HG03280 (cell line): ENCODE measurements at regions not wholly inside any gene's neighbourhood (a gene's known extent, or its start where the extent isn't known, plus 50 kb on each side); places are given as distances from the start of the nearest gene placed in this dataset.

Experiments used
- ATAC-seq: cut with Tn5 transposase; IDR thresholded peaks from one replicate; pipeline ENCODE4 v1.9.1; 2021; ENCODE audit warnings: mild to moderate bottlenecking, moderate library complexity; ENCODE audit not compliant: unreplicated experiment

- ATAC-seq = no peak
Observed at GRCh38 chr20:56797023-56797422, 167.9 kb downstream of the TFAP2C start.

GRCh38 chr20:56798634-56799033 lies 169.5 kb downstream of the TFAP2C start:
- no peak for ATAC-seq

GRCh38 chr20:56799187-56799586 lies 170.1 kb downstream of the TFAP2C start:
- no peak for ATAC-seq

DNA sequence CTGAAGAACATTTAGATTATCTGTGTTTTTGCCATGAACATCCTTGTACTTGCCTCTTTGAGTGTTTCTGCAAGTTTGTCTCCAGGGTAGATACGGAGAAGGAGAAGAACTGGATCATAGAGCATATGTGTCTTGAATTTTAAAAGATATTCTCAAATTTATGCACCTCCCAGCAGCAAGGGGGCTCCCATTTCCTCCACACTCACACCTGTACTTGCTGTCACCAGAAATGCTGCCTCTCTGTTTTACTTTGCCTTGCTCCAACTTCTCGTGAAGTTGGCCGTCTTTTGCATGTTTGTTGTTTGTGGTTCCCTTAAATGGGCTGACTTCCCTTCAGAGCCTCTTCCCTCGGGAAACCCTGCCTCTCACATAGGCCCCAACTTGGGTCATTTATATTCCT lies 171.0 kb downstream of the TFAP2C start:
- no peak for ATAC-seq

DNA sequence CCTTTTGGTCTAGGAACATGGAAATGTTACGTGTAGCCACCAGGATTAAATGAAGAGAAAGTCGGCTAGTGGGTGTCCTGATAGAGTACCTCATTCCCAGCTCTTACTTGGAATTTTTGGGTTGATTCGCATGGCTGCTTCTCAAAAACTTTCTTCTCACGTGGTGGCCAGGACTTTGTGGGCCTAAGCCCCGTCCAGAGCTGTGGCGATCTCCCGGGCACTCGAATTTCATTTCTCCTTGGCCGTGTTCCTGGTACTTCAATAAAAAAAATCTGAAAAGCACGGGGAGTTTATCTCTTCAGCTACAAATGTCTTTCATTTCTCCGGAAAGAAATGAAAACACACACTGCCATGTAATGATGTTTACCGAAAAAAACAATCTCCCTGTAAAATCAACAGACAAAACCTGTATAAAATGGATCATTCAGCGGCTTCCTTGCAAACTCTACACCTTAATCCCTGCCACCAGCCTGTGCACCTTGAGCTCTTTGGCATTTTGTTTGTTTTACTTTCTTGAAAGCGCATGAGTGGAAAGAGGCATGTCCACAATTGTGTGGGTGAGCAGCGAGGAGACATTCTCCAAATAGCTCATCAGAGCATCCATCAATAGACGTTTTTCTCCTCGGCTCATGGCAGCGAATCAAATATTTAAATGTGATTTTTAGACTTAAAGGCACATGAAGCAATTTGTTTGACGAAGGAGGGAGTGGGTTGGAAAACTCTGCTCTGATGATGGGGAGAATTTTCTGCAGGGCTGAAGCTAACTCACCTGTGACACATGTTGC lies 173.1 kb downstream of the TFAP2C start:
- no peak for ATAC-seq

- ATAC-seq = no peak
Observed at GRCh38 chr20:56802805-56803204, 173.7 kb downstream of the TFAP2C start.

- no peak for ATAC-seq
Observed at GRCh38 chr20:56805313-56805712, 176.2 kb downstream of the TFAP2C start.

GRCh38 chr20:56805966-56806365 lies 176.9 kb downstream of the TFAP2C start:
- ATAC-seq = no peak

- ATAC-seq = no peak
Observed at GRCh38 chr20:56806952-56807517, 177.9 kb downstream of the TFAP2C start.

DNA sequence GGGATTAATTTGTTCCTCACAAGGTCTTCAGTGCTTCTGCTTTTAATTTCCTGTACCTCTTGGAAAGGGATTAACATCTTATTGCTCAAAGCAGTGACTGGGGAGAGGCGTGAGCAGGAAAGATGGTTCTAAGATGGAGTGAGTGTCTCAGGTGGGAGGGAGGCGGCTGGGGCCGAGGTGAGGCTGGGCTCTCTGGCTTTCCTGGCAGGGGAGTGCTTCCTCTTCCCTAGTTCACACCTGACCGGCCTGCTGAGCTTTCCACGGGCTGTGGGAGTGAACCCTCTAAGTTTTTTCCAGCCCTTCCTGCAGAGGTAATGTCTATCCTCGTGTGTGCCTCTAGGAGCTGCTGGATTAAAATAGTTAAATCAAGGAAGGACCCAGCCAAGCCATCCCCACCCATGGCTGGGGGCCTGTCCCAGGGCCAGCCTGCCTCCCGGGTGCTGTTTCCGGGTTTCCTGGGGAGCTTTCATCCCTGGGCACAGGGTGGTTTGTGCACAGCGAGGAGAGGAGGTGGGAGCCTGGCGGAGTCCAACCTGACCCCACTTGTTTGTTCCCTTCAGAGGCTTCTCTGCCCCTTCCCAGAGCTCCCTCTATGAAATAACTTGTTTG lies 179.1 kb downstream of the TFAP2C start:
- no peak for ATAC-seq

- no peak for ATAC-seq
Observed at GRCh38 chr20:56808732-56809131, 179.6 kb downstream of the TFAP2C start.

- no peak for ATAC-seq
Observed at GRCh38 chr20:56809668-56810067, 180.6 kb downstream of the TFAP2C start.

- no peak for ATAC-seq
Observed at GRCh38 chr20:56810141-56810540, 181.0 kb downstream of the TFAP2C start.

DNA sequence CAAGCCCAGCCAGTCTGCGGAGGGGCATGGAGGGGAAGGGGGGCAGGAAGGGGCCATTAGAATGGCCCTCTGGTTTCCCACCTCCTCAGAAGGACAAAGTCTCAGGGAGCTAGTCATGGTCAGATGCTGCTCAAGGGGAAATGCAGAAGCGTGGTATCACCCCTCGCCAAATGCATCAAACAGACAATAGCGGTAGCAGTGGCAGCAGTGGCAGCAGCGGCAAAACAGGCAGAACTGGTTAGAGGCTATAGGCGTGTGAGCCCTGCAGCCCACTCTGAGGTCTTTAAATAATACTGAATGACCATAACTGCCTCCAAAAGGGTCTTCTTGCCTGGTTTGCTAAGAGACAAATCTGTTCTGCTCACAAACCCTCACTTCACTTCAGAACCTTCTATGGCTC lies 186.7 kb downstream of the TFAP2C start:
- ATAC-seq = no peak

- no peak for ATAC-seq
Observed at GRCh38 chr20:56816349-56816748, 187.2 kb downstream of the TFAP2C start.

DNA sequence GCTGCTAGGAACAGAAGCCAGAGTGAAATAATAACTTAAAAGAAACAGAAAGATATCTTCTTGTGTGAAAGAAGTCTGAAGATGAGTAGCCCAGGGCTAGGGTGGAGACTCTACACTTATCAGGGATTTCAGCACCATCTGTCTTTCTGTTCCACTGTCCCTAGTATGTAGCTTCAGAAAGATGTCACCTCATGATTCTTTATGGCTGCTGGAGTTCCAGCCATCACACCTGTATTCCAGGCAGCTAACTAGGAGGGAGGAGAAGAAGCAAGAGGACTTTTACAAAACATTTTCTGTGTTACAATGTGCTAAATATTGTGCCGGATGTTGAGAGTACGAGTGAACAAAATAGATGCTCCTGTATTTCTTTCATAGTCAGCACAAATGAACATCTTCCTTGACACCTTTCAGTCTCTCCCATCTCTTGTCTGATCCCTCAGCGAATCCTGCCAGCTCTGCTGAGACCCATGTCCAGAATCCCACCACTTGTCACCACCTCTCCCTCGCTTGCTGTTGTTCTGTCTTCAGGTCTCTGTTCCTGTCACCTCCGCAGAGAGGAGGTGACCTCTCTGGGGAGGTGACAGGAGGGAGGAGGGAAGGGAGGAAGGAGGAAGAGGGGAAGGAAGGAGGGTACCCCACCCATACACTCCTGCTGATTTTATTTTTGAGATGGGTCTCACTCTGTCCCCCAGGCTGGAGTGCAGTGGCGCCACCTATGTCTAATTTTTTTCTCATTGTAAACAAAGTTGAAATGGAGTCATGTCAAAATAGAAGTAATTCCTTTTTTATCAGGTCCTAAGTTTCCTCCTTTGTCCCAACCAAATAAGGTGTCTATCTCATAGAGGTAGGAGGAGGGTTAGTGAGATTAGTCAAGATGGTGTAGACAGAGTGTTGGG lies 188.9 kb downstream of the TFAP2C start:
- ATAC-seq = no peak

- no peak for ATAC-seq
Observed at GRCh38 chr20:56820984-56821383, 191.9 kb downstream of the TFAP2C start.

- no peak for ATAC-seq
Observed at GRCh38 chr20:56826306-56826704, 197.2 kb downstream of the TFAP2C start.

- no peak for ATAC-seq
Observed at GRCh38 chr20:56826705-56827665, 197.9 kb downstream of the TFAP2C start.

DNA sequence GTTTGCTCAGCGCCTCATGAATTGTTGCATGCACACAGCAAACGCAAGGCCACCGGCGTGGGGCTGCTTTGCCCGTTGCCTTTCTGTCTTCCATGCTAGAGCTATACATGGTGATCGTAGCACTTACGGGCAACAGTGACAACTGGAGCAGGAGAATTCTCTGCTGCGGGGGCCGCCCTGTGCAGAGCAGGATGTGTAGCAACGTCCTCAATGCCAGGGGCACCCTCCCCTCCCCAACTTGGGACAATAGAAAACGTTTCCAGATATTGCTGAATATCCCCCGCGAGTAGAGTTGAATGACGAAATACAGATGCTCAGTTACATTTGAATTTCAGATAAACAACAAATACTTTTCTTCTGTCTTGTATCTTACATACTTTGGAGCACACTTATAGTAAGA lies 198.7 kb downstream of the TFAP2C start:
- ATAC-seq = no peak
